Neuronal stem cell (in vitro differentiated cells): ENCODE measurements at regions not wholly inside any gene's neighbourhood (a gene's known extent, or its start where the extent isn't known, plus 50 kb on each side); places are given as distances from the start of the nearest gene placed in this dataset.
A peak's percentile ranks its signal among the peaks of the same experiment; 100 is the strongest.

ENCODE experiments used
- DNase-seq: peaks from one replicate; pipeline ENCODE4 v3.0.0-alpha.2; 2013; ENCODE audit warnings: low spot score
- H2AFZ ChIP-seq: one replicate; pipeline ENCODE4 v1.6.1; 2013; ENCODE audit warnings: mild to moderate bottlenecking, low read length, inconsistent platforms
- H2AK5ac ChIP-seq: 2 replicates; pipeline ENCODE4 v1.6.1; 2013; ENCODE audit warnings: low read depth, mild to moderate bottlenecking, inconsistent platforms, low read length, moderate library complexity, mixed read lengths
- H2BK120ac ChIP-seq: 2 replicates; pipeline ENCODE4 v1.6.1; 2013; ENCODE audit warnings: low read depth, mild to moderate bottlenecking, inconsistent platforms, low read length, moderate library complexity, mixed read lengths
- H2BK12ac ChIP-seq: one replicate; pipeline ENCODE4 v1.6.1; 2013; ENCODE audit warnings: low read length, inconsistent platforms
- H2BK15ac ChIP-seq: 2 replicates; pipeline ENCODE4 v1.6.1; 2013; ENCODE audit warnings: mild to moderate bottlenecking, low read length, inconsistent platforms, mixed read lengths
- H2BK5ac ChIP-seq: one replicate; pipeline ENCODE4 v1.6.1; 2013; ENCODE audit warnings: inconsistent platforms, mild to moderate bottlenecking, low read length, moderate library complexity
- H3K14ac ChIP-seq: one replicate; pipeline ENCODE4 v1.6.1; 2013; ENCODE audit warnings: low read length, inconsistent platforms
- H3K18ac ChIP-seq: 2 replicates; pipeline ENCODE4 v1.6.1; 2013; ENCODE audit warnings: low read length, inconsistent platforms
- H3K23ac ChIP-seq: 2 replicates; pipeline ENCODE4 v1.6.1; 2013; ENCODE audit warnings: low read depth, mild to moderate bottlenecking, mixed read lengths, low read length, inconsistent platforms; ENCODE audit not compliant: poor library complexity
- H3K27ac ChIP-seq: replicated peaks from 3 replicates; pipeline ENCODE4 v1.5.1; 2013; ENCODE audit warnings: low read length, inconsistent platforms
- H3K27me3 ChIP-seq, 3 experiments: 2 replicates each; pipeline ENCODE4 v1.6.1; 2013; ENCODE audit warnings: low read length in 3 of 3, mild to moderate bottlenecking in 2 of 3, inconsistent platforms in 1 of 3, low read depth in 1 of 3, mixed read lengths in 1 of 3, moderate library complexity in 1 of 3; ENCODE audit not compliant: control insufficient read depth in 3 of 3, insufficient read depth in 3 of 3
- H3K36me3 ChIP-seq, 2 donors: replicated peaks in 1 of 2; 2 replicates each; pipeline ENCODE4 v1.6.1; 2013; ENCODE audit warnings: low read length in 2 of 2; ENCODE audit not compliant: control insufficient read depth in 2 of 2, insufficient read depth in 2 of 2
- H3K4ac ChIP-seq: 2 replicates; pipeline ENCODE4 v1.6.1; 2013; ENCODE audit warnings: inconsistent platforms, mild to moderate bottlenecking, low read length, moderate library complexity
- H3K4me1 ChIP-seq, 2 donors: 1 replicate in 1 of 2; 2 replicates in 1 of 2; pipeline ENCODE4 v1.6.1; 2013; ENCODE audit warnings: low read length in 2 of 2, low read depth in 1 of 2; ENCODE audit not compliant: control insufficient read depth in 2 of 2, insufficient read depth in 1 of 2
- H3K4me2 ChIP-seq: one replicate; pipeline ENCODE4 v1.6.1; 2013; ENCODE audit warnings: mild to moderate bottlenecking, low read length, inconsistent platforms; ENCODE audit not compliant: insufficient read depth, poor library complexity, severe bottlenecking
- H3K4me3 ChIP-seq, 2 donors: 2 replicates each; pipeline ENCODE4 v1.5.1; 2013; ENCODE audit warnings: low read length in 2 of 2, mild to moderate bottlenecking in 2 of 2, inconsistent platforms in 1 of 2, moderate library complexity in 1 of 2
- H3K79me1 ChIP-seq: one replicate; pipeline ENCODE4 v1.6.1; 2013; ENCODE audit warnings: low read depth, mild to moderate bottlenecking, inconsistent platforms, low read length, moderate library complexity
- H3K9ac ChIP-seq: one replicate; pipeline ENCODE4 v1.6.1; 2013; ENCODE audit warnings: mild to moderate bottlenecking, low read depth, low read length, inconsistent platforms; ENCODE audit not compliant: poor library complexity
- H3K9me3 ChIP-seq, 2 donors: replicated peaks in 1 of 2; 2 replicates each; pipeline versions ENCODE3 to v1.6.1; 2013; ENCODE audit warnings: low read length in 2 of 2, mild to moderate bottlenecking in 2 of 2, inconsistent platforms in 1 of 2, low read depth in 1 of 2, mixed read lengths in 1 of 2, moderate library complexity in 1 of 2; ENCODE audit not compliant: control insufficient read depth in 2 of 2, insufficient read depth in 1 of 2
- H4K8ac ChIP-seq: one replicate; pipeline ENCODE4 v1.6.1; 2013; ENCODE audit warnings: low read depth, mild to moderate bottlenecking, inconsistent platforms, low read length, moderate library complexity
- H4K91ac ChIP-seq: one replicate; pipeline ENCODE4 v1.6.1; 2013; ENCODE audit warnings: low read length, low read depth, mild to moderate bottlenecking, inconsistent platforms; ENCODE audit not compliant: poor library complexity
- WGBS, 2 donors: extraction: QIAGEN DNeasy Blood & Tissue Kit; methylation state at CpG; one replicate each; pipeline ENCODE4 v1.1.7; 2013; ENCODE audit warnings: missing lambda C conversion rate in 2 of 2, mixed read lengths in 1 of 2; ENCODE audit not compliant: insufficient read length in 2 of 2, insufficient replicate concordance in 1 of 2; ENCODE audit errors: extremely low coverage in 2 of 2; 5-methylcytosine and 5-hydroxymethylcytosine counted together

DNA sequence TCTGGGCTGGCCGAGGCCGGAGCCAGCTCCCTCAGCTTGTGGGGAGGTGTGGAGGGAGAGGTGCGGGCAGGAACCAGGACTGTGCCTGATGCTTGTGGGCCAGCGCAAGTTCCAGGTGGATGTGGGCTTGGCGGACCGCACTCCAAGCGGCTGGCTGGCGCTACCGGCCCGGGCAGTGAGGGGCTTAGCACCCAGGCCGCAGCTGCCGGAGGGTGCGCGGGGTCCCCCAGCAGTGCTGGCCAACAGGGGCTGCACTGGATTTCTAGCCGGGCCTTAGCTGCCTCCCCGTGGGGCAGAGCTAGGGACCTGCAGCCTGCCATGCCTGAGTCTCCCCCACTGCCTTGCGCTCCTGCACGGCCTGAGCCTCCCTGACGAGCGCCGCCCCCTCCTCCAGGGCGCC, 242.8 kb downstream of the CCSER2 start:
- H2BK12ac ChIP-seq: no peak overlapping the region
- H3K4me1 ChIP-seq: peaks cover 0 to 4% of the 10 kb centered on the region in 2 donors
- no peak overlapping the region for H2BK120ac ChIP-seq
- H4K8ac ChIP-seq: no peak overlapping the region
- no peak overlapping the region for H3K9ac ChIP-seq
- no peak overlapping the region for H3K4me2 ChIP-seq
- no peak overlapping the region for H3K18ac ChIP-seq
- H2BK15ac ChIP-seq: no peak overlapping the region
- no peaks in the 10 kb centered on the region for H3K79me1 ChIP-seq
- H3K4me3 ChIP-seq: no peak overlapping the region
- no peak overlapping the region for H2BK5ac ChIP-seq
- DNase-seq: no peak
- whole genome bisulfite sequencing, 2 donors: no CpG with 5 or more reads among the region's 22 CpGs
- H3K14ac ChIP-seq: peak overlapping the region; percentile 21
- no peaks in the 10 kb centered on the region for H3K36me3 ChIP-seq
- no peak overlapping the region for H4K91ac ChIP-seq
- H3K4ac ChIP-seq: no peak overlapping the region
- no peak overlapping the region for H3K27ac ChIP-seq
- H3K9me3 ChIP-seq: peaks cover 0 to 2% of the 10 kb centered on the region in 2 donors
- H3K27me3 ChIP-seq: no peaks in the 10 kb centered on the region
- no peak overlapping the region for H2AFZ ChIP-seq
- H2AK5ac ChIP-seq: peak overlapping the region; percentile 46
- no peak overlapping the region for H3K23ac ChIP-seq

DNA sequence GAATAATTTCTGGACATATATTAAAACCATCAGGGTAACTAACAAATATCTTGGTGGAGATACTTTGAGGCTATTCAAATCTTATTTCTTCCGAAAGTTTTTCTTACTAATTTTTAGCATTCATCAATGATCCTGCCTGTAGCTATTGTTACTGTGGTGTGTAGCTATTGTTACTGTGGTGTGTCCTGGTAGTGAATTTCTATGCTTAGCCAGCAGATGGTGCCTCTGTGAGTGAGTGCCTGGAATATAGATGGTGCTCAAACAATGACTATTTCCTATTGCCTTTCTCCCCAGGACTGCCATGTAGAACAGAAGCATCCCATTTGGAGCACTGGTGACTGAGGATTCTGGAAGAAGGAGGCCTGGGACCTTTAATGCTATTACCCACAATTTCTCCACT, 245.7 kb downstream of the CCSER2 start:
- Histone ChIP-seq H3K4ac (no peak overlapping the region), H2AFZ (no peak overlapping the region), H3K27ac (no peak overlapping the region), H3K9me3 (peaks cover 0 to 2% of the 10 kb centered on the region in 2 donors), H4K8ac (no peak overlapping the region), H3K4me3 (no peak overlapping the region), H2BK12ac (no peak overlapping the region), H3K4me1 (peaks cover 0 to 1% of the 10 kb centered on the region in 2 donors), H2BK15ac (no peak overlapping the region), H3K4me2 (no peak overlapping the region), H3K36me3 (no peaks in the 10 kb centered on the region), H3K79me1 (no peaks in the 10 kb centered on the region), H3K23ac (no peak overlapping the region), H3K14ac (no peak overlapping the region), H3K9ac (no peak overlapping the region), H2BK120ac (no peak overlapping the region), H4K91ac (no peak overlapping the region), H3K18ac (no peak overlapping the region), H2AK5ac (no peak overlapping the region), H3K27me3 (no peaks in the 10 kb centered on the region), H2BK5ac (no peak overlapping the region)
- no CpG with 5 or more reads among the region's 1 CpG for WGBS, 2 donors
- no peak for DNase-seq

DNA sequence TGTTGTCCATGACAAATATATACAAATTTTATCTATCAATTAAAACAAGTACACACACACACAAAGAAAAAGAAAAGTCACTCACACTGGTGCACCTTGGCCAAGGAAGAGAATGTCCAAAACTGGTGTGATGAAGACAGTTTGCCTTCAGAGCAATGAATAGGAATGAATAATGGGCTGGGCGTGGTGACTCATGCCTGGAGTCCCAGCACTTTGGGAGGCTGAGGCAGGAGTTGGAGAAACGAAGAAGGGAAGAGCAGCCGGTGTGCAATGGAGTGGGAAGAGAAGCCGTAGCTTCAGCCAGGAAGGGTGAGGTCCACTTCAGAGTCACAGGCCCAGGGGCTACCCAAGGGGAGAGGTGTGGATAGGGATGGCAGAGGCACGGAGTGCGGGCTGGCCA, 253.6 kb downstream of the CCSER2 start:
- no peak overlapping the region for H3K4ac ChIP-seq
- H4K8ac ChIP-seq: no peak overlapping the region
- H3K18ac ChIP-seq: no peak overlapping the region
- no peak overlapping the region for H2AFZ ChIP-seq
- H2BK120ac ChIP-seq: no peak overlapping the region
- no peak overlapping the region for H3K4me3 ChIP-seq
- H3K27me3 ChIP-seq: no peaks in the 10 kb centered on the region
- H3K9ac ChIP-seq: no peak overlapping the region
- H2BK12ac ChIP-seq: no peak overlapping the region
- H3K27ac ChIP-seq: no peak overlapping the region
- no peak overlapping the region for H3K14ac ChIP-seq
- DNase-seq: no peak
- no peaks in the 10 kb centered on the region for H3K9me3 ChIP-seq
- H3K36me3 ChIP-seq: no peaks in the 10 kb centered on the region
- H4K91ac ChIP-seq: no peak overlapping the region
- peak overlapping the region; percentile 23 for H2BK15ac ChIP-seq
- H3K4me1 ChIP-seq: peaks cover 0 to 1% of the 10 kb centered on the region in 2 donors
- no peaks in the 10 kb centered on the region for H3K79me1 ChIP-seq
- H2BK5ac ChIP-seq: no peak overlapping the region
- H2AK5ac ChIP-seq: no peak overlapping the region
- H3K4me2 ChIP-seq: no peak overlapping the region
- peak overlapping the region; percentile 76 for H3K23ac ChIP-seq
- no CpG with 5 or more reads among the region's 6 CpGs for WGBS, 2 donors

DNA sequence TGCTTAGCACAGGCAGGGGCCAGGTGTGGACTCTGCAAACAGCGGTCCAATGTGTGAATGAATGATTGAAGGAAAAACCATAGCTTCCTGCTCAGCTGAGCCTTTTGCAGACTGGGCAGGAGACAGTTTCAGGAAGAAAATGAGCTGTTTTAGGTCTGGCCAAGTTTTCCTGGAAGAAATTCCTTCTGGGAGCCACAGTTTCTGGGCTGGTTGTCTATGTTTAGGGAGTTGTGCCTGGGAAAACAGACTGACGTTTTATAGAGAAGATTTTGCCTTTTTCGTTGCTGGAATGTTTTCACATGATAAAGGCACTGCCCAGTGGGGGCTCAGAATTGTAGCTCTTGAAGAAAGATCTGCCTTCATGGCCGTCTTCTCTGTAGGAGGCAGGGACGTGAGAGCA, 255.1 kb downstream of the CCSER2 start:
- H2BK12ac ChIP-seq: no peak overlapping the region
- no peaks in the 10 kb centered on the region for H3K36me3 ChIP-seq
- peaks cover 0 to 3% of the 10 kb centered on the region in 2 donors for H3K4me1 ChIP-seq
- DNase-seq: no peak
- H3K4me2 ChIP-seq: no peak overlapping the region
- no peaks in the 10 kb centered on the region for H3K79me1 ChIP-seq
- no peaks in the 10 kb centered on the region for H3K9me3 ChIP-seq
- H3K4ac ChIP-seq: no peak overlapping the region
- no peak overlapping the region for H2AFZ ChIP-seq
- no peak overlapping the region for H3K23ac ChIP-seq
- H2BK15ac ChIP-seq: no peak overlapping the region
- H3K27me3 ChIP-seq: no peaks in the 10 kb centered on the region
- H2BK120ac ChIP-seq: no peak overlapping the region
- H4K91ac ChIP-seq: no peak overlapping the region
- H2AK5ac ChIP-seq: no peak overlapping the region
- H3K18ac ChIP-seq: no peak overlapping the region
- H4K8ac ChIP-seq: no peak overlapping the region
- H3K27ac ChIP-seq: no peak overlapping the region
- WGBS, 2 donors: no CpG with 5 or more reads among the region's 5 CpGs
- H3K9ac ChIP-seq: no peak overlapping the region
- no peak overlapping the region for H2BK5ac ChIP-seq
- H3K4me3 ChIP-seq: no peak overlapping the region
- H3K14ac ChIP-seq: peak overlapping the region; percentile 78
